Mesothelial cell of epicardium (in vitro differentiated cells): ENCODE measurements at regions not wholly inside any gene's neighbourhood (a gene's known extent, or its start where the extent isn't known, plus 50 kb on each side); places are given as distances from the start of the nearest gene placed in this dataset.
A peak's percentile ranks its signal among the peaks of the same experiment; 100 is the strongest.

Experiments
- DNase-seq, 2 experiments: peaks; one replicate each; pipeline ENCODE4 v3.0.0; 2021; ENCODE audit warnings: low spot score in 2 of 2; ENCODE audit not compliant: unreplicated experiment in 2 of 2
- H3K27ac Mint-ChIP-seq: 2 replicates; pipeline ENCODE4 v1.8.0; 2021; ENCODE audit warnings: mixed read lengths
- H3K27me3 Mint-ChIP-seq: 2 replicates; pipeline ENCODE4 v1.8.0; 2021; ENCODE audit warnings: low read depth, mixed read lengths
- H3K36me3 Mint-ChIP-seq: 2 replicates; pipeline ENCODE4 v1.8.0; 2021; ENCODE audit warnings: mixed read lengths
- H3K4me1 Mint-ChIP-seq: 2 replicates; pipeline ENCODE4 v1.8.0; 2021; ENCODE audit warnings: mixed read lengths
- H3K4me3 Mint-ChIP-seq: 2 replicates; pipeline ENCODE4 v1.8.0; 2021; ENCODE audit warnings: mild to moderate bottlenecking, moderate library complexity, mixed read lengths
- H3K9me3 Mint-ChIP-seq: 2 replicates; pipeline ENCODE4 v1.8.0; 2021; ENCODE audit warnings: mixed read lengths
- CTCF ChIP-seq: fragments of 200-600 bp; sonication (generic); IDR thresholded peaks from one replicate; pipeline ENCODE4 v1.5.0; 2021; ENCODE audit warnings: antibody characterized with exemption; ENCODE audit not compliant: unreplicated experiment

GRCh38 chr10:28250782-28251181, 52.1 kb downstream of the MPP7 start:
- Mint-ChIP-seq H3K27ac (no peak overlapping the region), H3K4me3 (no peak overlapping the region), H3K9me3 (peaks cover 2% of the 10 kb centered on the region), H3K27me3 (no peaks in the 10 kb centered on the region), H3K4me1 (peaks cover 9% of the 10 kb centered on the region), H3K36me3 (no peaks in the 10 kb centered on the region)
- no peak for DNase-seq
- peak; percentile 54 for TF ChIP-seq CTCF

- no peak overlapping the region for H3K27ac Mint-ChIP-seq
- no peak overlapping the region for H3K4me3 Mint-ChIP-seq
- TF ChIP-seq CTCF: no peak
- no peak for DNase-seq
- no peaks in the 10 kb centered on the region for H3K27me3 Mint-ChIP-seq
- peaks cover 9% of the 10 kb centered on the region for H3K4me1 Mint-ChIP-seq
- H3K36me3 Mint-ChIP-seq: no peaks in the 10 kb centered on the region
- peaks cover 4% of the 10 kb centered on the region for H3K9me3 Mint-ChIP-seq
These were observed 52.5 kb downstream of the MPP7 start for GRCh38 chr10:28250358-28250757.

GRCh38 chr10:28249512-28249911, 53.4 kb downstream of the MPP7 start:
- Mint-ChIP-seq H3K27ac (no peak overlapping the region), H3K4me3 (no peak overlapping the region), H3K9me3 (peaks cover 4% of the 10 kb centered on the region), H3K4me1 (peaks cover 6% of the 10 kb centered on the region), H3K36me3 (no peaks in the 10 kb centered on the region), H3K27me3 (no peaks in the 10 kb centered on the region)
- TF ChIP-seq CTCF: no peak
- no peak for DNase-seq

- no peak overlapping the region for H3K4me3 Mint-ChIP-seq
- DNase-seq: no peak
- H3K9me3 Mint-ChIP-seq: peaks cover 4% of the 10 kb centered on the region
- H3K36me3 Mint-ChIP-seq: no peaks in the 10 kb centered on the region
- H3K27me3 Mint-ChIP-seq: no peaks in the 10 kb centered on the region
- peaks cover 3% of the 10 kb centered on the region for H3K4me1 Mint-ChIP-seq
- H3K27ac Mint-ChIP-seq: no peak overlapping the region
- TF ChIP-seq CTCF: no peak
These were observed 54.8 kb downstream of the MPP7 start for GRCh38 chr10:28248092-28248491.

GRCh38 chr10:28246023-28246422, 56.8 kb downstream of the MPP7 start:
- no peak for TF ChIP-seq CTCF
- DNase-seq: no peak
- H3K36me3 Mint-ChIP-seq: no peaks in the 10 kb centered on the region
- no peak overlapping the region for H3K27ac Mint-ChIP-seq
- H3K4me3 Mint-ChIP-seq: no peak overlapping the region
- H3K27me3 Mint-ChIP-seq: no peaks in the 10 kb centered on the region
- no peaks in the 10 kb centered on the region for H3K4me1 Mint-ChIP-seq
- peaks cover 4% of the 10 kb centered on the region for H3K9me3 Mint-ChIP-seq

- Mint-ChIP-seq H3K27ac (no peak overlapping the region), H3K4me1 (peaks cover 3% of the 10 kb centered on the region), H3K27me3 (no peaks in the 10 kb centered on the region), H3K36me3 (no peaks in the 10 kb centered on the region), H3K9me3 (peaks cover 4% of the 10 kb centered on the region), H3K4me3 (no peak overlapping the region)
- no peak for TF ChIP-seq CTCF
- no peak for DNase-seq
These were observed 58.9 kb downstream of the MPP7 start for GRCh38 chr10:28243923-28244322.
